Kidney capillary endothelial cell (primary cell): ENCODE measurements at regions not wholly inside any gene's neighbourhood (a gene's known extent, or its start where the extent isn't known, plus 50 kb on each side); places are given as distances from the start of the nearest gene placed in this dataset.

Experiments
- DNase-seq: peaks from one replicate; pipeline ENCODE4 v3.0.0-alpha.2; 2018; ENCODE audit warnings: low spot score

DNA sequence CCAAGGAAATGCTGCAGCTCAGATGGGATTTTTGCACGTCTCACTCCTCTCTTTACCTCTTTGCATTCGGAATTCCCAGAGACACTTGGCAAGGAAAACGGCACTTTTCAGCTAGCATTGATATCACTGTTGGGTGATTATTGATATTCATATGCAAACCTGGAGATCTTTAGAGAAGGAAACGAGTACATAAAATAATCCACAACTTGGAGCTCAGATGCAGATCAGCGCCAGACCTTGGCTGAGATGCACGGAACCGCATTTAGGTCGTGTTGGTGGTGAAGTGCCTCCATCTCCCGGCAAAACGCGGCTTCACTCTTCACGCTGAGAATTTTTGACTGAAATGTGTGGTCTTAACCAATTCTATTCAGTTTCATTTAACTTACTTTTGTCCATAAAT lies 77.2 kb upstream of the ARHGEF7 start:
- no peak for DNase-seq

DNA sequence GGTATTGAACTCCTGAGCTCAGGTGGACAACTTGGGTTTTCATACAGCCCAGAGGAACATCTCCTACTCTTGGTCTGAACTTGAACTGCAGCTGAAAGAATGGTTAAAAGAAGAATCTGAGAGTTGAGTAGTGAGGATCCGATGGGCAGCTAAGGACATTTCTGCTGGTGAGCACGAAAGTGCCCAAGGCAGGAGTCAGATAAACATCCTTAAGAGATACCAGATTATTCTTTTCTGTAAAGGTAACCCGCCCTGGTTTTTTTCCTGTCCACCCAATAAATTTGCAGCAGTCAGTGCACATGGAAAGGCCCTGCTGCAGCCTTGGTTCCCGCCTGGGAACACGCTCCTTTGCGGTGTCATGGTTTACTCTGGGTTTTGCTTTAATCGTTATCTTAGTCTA lies 78.4 kb upstream of the ARHGEF7 start:
- no peak for DNase-seq

DNA sequence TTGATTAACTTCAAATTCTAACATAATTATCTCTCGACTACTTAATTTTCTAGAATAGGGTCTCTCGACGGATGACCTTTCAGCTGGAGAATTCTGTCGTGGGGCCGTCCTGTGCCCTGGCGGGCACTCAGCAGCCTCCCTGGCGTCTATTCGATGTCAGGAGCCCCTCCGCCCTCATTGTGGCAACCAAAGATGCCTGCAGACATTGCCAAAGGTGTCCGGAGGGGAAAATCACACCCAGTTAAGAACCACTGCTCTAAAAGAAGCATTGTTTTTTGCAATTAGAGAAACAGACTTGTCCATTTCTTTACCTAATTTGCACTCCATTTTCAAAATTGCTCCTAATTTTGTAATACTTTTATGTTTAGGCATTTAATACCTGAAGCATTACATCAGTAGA lies 79.2 kb upstream of the ARHGEF7 start:
- no peak for DNase-seq

DNA sequence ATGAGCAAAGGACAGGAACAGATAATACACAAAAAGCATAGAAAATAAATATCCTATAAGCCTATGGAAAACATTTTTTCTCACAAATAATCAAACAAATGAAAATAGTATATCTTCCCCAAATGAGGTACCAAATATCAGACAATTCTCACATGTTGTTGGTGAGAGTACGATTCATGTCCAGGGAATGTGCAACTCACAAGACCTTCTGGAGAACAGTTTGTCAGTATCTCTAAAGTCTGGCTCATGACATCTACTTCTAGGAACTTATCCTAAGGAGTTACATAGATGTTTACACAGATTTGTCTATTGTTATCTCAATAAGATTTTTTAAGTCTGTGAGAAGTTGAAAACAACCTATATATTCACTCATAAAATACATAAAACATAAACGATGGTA lies 80.3 kb upstream of the ARHGEF7 start:
- DNase-seq: no peak

DNA sequence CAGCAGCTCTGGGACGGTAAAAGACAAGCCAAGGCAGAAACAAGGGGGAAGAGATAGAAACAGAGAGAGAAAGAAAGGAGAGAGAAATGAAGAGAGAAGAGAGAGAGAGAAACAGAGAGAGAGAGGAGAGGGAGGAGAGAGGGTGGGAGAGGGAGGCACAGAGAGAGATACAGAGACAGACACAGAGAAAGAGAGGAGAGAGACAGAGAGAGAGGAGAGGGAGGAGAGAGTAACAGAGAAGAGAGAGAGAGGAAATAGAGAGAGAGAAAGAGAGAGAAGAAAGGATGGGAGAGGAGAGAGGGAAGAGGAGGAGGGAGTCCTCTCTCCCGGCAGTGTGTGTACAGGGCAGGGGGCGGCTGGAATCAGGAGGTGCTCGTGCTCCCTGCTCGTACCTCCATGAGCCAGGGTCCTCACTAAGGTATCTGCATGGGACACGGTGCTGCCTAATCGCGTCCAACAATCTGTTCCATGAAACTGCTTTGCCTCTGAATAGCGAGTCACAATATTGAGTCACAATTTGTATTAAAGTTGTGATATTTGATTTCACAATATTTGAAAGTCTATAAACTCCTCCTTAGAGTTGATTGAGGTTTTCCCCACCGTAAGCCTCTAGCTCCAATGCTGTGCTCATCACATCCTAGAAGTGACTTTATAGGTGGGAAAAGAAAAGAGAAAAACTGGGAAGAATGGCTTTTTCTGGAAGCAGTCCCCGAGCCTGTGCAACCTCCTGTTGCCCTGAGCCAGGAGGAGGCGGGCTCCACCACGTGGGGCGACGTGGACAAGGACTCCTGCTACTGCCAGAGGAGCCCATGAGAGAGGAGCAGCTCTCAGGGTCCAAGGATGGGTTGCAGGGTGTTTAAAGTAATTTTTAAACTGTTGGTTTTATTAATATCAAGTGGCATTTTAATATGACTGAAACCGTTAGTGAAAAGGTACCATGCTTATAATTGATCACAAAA lies 81.7 kb upstream of the ARHGEF7 start:
- no peak for DNase-seq

DNA sequence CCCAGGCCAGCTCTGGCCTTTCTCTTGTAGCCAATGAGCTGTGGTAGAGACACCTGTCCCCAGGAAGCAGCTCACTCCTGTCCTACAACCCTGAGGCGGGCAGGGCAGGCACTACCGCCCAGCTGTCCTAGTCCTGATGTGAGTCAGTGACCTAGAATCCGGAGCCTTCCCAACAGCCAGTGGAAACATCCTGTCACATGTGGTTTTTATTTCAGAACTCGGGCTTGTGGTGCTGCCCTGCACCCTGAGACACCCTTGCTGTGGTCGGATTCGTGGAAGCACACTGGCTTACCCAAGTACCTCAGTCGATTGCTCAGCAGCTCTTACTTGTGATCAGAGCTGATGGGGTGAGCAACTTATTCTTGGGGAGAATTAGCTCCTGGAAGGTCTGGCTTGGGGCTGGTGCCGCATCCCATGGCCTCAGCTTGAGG lies 83.6 kb upstream of the ARHGEF7 start:
- DNase-seq: no peak

DNA sequence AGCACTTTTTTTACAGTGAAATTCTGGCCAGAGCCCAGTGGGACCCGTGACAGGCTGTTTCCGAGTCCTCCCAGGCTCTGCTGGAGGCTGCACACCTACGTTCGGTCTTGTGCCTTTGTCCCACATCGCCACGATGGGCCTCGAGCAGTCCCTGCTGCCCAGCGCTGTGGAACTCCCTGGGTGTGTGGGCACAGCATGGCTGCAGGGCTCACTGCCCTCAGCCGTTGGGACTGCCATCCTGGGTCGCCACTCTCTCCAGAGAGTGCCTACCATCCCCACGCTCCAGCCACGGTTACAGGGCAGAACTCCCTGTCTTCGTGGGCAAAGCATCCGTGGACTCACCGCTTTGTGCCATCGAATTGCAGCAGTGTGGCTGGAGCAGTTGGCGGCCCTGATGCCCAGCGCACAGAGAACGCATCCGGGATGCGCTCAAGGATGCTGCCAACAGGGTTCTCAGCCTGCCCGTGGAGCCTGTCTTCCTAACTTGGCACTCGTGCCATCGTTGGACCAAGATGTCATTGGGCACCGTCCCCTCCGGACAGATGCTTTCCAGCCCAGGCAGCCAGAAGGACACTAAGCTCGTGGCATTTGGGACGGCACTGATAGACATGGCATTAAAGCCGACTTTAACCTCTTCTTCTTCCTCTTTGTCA lies 85.0 kb upstream of the ARHGEF7 start:
- no peak for DNase-seq

DNA sequence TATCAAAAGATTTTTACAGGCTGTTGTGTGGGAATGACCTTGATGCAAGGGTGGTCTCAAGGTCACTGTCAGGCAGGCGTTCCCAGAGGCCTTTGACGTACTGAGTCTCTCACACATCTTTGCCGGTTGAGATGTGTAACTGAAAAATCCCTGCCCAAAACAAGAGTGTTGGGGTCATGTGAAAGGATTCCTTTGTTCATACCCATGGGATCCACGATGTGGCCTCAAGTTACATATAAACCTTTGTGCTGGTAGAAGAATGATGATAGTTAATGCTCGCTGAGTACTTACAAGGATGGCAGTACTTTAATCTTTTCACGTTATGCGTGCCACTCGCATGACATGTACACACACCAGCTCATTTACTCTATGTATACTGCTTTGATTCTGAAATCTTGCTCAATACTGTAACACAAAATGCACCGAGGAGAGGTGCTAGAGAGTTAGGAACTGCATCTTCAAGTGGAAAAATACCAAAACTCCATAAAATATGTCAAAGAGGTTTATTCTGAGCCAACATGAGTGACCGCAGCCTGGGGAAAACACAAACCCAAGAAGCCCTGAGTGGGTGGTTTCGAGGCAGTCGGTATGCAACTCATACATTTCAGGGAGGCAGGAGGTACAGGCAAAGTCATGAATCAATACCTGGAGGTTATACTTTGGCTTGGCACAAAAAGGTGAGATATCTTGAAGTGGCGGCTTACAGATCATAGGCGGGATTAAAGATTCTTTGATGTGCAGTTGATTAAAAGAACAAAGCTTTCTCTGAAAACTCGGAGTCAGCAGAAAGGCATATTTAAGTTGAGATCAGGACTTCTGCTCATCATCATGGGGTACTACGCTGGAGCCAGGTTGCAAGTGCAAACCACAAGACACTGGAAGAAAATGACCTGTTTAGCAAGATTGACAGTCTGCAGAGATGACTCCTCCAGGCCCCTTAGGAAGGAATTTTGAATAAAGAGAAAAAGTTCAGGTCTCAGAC lies 87.4 kb upstream of the ARHGEF7 start:
- no peak for DNase-seq

DNA sequence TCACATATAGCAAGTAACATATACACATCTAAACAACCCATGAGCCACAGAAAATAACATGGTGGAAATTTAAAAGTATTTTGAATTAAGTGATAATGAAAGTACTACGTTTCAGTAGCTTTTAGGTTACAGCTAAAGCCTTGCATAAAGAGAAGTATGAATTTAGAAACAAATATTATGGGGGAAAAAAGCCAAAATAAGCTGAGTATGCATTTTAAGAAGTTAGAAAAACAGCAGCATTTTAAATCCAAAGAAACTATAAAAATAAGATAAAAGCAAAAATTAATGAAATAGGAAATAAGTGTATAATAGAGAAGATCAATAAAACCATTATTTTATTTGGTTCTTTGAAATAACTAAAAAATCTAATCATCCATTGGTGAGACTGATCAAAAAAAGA lies 89.8 kb upstream of the ARHGEF7 start:
- DNase-seq: no peak

DNA sequence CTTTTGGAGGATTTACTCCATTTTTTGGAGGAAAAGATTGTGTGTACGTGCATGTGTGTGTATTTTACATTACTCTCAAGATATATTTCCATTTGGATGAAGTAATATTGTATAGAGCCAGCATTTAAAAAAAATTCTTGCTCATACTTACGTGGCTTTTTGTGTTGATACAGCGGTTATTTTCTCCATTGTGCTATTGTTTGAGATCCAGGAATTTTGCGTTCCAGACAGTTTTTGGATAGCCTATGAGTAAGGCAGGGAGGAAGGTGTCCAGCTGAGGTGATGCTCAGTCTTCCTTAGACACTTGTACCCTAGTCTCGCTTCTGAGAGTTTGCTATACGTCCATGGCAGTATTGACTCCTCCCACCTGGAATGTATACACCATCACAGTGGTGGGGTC lies 92.2 kb upstream of the ARHGEF7 start:
- DNase-seq: no peak

DNA sequence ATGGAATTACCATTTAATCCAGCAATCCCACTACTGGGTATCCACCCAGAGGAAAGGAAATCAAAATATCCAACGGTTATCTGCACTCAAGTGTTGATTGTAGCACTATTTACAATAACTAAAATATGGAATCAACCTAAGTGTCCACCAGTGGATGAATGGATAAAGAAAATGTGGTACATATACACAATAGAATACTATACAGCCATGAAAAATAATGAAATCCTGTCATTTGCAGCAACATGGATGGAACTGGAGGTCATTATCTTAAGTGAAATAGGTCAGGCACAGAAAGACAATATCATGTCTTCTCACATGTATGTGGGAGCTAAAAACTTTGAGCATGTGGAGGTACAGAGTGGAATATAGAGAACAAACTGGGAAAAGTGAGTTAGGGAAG lies 92.9 kb upstream of the ARHGEF7 start:
- no peak for DNase-seq

DNA sequence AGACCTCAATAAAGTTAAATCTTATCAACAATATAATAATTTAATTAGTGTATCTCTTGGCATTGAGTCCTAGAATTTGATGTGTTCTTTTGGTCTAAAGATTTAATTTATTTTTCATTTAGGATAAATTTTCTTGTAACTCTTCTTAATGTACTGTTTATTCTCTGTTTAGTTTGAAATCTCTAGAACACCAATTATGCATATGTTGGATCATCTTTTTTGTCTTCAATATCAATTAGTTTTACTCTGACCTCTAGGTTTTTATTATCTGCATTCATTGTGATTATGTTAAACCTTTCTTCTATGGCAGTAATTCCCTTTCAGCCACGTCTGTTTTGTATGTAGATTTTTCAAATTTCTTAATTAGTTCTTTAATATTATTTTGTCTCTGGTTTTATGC lies 93.8 kb upstream of the ARHGEF7 start:
- no peak for DNase-seq

DNA sequence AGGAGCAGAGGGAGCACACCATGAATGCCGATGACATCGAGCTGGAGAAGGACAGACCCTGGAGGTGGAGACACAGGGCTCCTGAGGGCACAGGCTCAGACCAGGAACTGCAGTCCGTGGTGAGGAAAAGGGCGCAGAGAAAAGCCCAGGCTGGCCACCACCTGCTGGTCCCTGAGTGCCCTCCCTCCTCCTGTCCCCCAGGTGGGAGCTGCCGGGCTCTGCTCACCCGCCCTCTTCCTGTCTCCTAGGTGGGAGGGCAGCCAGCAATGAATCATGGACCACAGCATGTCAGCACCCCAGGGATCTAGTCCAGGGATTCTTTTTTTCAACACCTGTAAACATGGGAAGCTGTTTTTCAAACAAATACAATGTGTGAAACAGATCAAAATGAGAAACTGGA lies 94.6 kb upstream of the ARHGEF7 start:
- no peak for DNase-seq

DNA sequence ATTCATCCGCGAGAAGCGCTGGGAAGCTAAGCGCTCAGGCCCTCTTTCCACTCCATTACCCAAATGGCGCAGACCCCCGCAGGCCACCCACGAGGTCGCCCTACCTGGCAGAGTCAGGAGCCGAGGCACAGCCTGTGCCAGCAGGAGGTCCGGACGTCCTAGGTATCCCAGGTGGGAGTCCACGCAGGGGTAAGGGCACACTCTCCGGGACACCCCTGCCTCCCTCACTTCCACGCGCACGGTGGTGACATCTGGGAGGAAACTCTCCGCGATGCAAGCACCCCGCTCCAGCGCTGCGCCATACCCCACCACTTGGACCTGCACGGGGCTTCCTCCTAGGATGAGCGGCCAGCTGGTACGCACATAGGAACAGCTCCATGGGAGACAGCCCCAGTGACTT lies 95.1 kb upstream of the ARHGEF7 start:
- DNase-seq: no peak

DNA sequence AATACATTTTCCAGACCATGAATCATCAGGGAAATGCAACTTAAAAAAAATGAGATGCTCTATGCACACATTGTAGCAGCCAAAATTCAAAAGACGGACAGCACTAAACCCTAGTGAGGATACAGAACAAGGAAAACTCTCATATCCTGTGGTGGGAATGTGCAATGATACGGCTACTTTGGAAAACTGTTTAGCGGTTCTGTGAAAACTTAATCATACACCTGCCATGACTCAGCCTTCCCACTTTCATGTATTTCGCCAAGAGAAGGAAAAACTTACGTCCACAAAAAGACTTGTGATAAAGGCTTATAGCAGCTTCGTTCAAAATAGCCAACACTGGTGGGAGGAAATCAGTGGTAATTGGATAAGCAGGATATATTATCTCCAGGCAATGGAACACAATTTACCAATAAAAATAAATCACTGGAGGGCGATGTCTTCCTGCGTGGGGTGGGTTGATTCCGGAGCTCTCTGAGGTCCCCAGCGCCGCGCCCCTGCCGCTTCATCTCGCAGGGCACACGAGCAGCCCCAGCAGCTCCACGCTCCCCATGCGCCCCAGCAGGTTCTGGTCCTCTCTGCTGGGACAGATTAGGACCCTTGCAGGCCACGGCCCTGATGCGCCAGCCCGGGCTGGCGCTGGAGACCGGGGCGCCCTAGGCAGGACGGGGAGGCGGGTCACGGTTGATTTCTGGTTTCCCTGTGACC lies 97.2 kb upstream of the ARHGEF7 start:
- DNase-seq: no peak

DNA sequence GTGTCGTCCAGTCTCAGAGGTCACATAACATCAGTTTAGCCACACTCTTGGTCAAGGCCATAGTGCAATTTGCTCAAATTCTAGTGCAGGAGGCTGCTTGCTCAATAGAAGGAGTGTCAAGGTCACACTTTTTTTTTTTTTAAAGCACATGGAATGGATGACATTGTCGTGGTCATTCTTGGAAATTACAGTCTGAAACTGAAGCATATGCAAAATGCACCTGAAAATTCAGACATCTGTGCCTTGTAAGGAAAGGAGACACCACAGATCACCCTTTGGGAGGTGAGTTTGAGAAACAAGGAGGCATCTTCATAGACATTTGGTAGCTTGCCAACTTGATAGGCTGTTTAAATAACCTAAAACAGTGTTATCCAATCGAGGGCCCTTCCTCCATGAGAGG lies 98.3 kb upstream of the ANKRD10 start:
- DNase-seq: no peak

DNA sequence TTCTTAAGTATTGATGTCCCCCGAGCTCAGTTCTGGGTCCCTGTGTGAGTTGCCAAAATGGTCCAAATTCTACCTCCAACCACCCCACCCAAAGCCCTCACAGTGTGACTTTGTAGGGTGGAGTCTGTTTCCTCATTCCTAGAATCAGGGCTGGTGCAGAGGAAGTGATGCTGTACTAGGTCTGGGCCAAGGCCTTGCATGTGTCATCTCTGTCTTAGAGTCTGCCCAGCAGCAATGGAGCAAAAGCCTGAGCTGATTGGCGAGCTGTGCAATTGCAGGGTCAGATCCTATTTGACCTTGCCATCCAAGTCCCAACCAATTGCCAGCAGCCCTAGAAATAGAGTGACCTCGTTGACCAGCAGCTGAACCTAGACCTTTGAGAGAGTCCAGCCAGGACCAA lies 97.0 kb upstream of the ANKRD10 start:
- peak; percentile 25 for DNase-seq

DNA sequence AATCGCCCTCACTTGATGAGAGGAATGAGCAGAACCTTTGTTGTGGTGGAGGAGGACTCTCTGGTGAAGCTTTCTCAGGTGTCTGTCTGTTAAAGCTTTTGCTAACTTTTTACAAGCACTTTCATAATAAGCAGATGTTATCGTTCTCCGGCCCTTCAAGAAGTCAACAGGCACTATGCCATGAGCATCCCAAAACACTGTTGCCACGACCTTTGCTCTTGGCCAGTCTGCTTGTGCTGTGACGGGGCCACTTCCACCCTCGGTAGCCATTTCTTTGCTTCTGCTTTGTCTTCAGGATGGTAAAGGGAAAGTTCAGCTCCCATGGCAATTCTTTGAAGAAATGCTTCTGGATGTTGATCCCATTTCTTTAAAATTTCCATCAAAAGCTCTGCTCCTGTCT lies 93.5 kb upstream of the ANKRD10 start:
- DNase-seq: no peak

DNA sequence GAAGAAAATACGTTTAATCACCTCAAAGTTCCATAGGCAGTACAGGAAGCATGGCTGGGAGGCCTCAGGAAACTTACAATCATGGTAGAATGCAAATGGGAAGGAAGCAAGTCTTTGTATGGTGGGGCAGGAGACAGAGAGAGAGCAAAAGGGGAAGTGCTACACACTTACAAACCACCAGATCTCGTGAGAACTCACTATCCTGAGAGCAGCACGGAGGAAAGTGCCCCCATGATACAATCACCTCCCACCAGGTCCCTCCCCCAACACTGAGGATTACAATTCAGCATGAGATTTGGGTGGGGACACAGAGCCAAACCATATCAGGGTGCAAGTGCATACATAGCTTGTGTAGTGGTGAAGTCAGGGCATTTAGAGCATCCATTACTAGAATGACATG lies 92.3 kb upstream of the ANKRD10 start:
- DNase-seq: no peak

DNA sequence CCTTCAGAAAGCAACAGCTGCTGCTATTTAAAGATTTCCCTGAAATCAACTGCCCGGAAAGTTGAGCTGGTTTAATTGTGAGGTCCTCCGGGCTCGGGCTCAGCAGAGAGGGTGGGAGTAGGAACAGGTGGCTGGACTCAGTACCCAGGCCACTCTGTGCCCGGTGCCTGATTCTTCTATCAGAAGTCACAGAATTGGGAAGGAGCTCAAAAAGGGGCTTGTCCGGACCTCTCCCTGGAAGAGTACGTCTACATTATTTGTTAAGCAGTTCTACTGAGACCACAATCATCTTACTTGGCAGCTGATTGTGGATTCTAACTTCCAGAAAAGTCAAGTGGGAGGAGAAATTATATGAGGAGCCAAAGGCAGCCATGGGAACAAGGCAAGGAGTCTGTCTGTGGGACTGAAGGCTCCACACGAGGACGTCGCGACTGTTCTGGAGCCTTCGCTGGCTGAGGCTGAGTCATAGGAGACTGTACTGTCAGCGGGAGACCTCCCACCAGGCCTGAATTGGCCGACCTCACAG lies 91.7 kb upstream of the ANKRD10 start:
- DNase-seq: peak; percentile 26

DNA sequence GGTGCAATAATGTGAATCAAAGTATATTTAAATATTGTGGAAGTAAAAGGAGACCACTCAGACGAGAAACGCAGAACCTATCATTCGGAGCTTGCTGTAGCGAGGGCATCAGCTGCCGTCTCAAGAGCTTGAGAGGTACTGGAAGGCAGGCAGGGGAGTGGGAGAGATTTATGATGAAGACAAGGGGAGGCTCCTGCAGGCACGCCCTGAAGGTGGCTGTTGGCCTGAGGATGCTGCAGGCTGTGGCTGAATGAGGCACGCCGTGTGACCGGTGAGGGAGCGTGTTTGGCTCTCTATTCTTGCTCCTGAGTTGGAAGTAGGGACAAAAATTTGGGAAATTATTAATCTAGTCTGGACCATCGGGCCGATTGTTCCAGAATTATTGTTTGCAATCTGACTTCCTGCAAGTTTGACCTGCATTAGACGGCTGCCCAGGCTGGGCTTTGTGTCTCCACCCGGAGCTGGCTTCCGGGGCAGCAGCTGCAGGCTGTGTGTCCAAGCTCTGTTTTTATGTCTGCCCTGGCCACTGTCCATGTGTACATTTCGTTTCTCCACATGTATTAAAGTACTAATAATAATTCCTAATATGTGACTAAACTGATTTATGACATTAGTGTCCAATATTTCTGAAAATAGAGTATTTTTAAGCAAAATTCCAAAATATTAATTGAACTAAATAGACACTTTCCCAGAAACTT lies 91.1 kb upstream of the ANKRD10 start:
- DNase-seq: peak; percentile 34
